CD4-positive, alpha-beta T cell (primary cell): ENCODE measurements at regions not wholly inside any gene's neighbourhood (a gene's known extent, or its start where the extent isn't known, plus 50 kb on each side); places are given as distances from the start of the nearest gene placed in this dataset.

Source experiments
- ATAC-seq: fragments of 200-7000 bp; cut with Tn5 transposase; one replicate; pipeline ENCODE4 v1.10.0; 2022; ENCODE audit warnings: mild to moderate bottlenecking; ENCODE audit not compliant: poor library complexity
- CTCF ChIA-PET: fragments of 350-600 bp; sonication (Branson Sonifier 250); formaldehyde crosslinking; loops from one replicate; lab custom pipeline; 2021; ENCODE audit warnings: antibody characterized with exemption, inconsistent platforms; lab: Charles Lee
- POLR2A ChIA-PET: fragments of 350-600 bp; sonication (Branson Sonifier 250); formaldehyde crosslinking; loops from one replicate; lab custom pipeline; 2021; ENCODE audit warnings: antibody characterized with exemption, inconsistent platforms; lab: Charles Lee
- DNase-seq, 14 experiments: peaks; one replicate each; pipeline ENCODE4 v3.0.0-alpha.2; 2013 to 2020; ENCODE audit warnings: mixed read lengths in 2 of 14
- H3K27ac ChIP-seq, 2 donors: one replicate each; pipeline versions ENCODE4 v1.5.1 to v1.7.0; 2013; ENCODE audit warnings: low read length in 2 of 2, low read depth in 1 of 2, mild to moderate bottlenecking in 1 of 2
- H3K27me3 ChIP-seq, 2 experiments: 1 replicate in 1 of 2; 2 replicates in 1 of 2; pipeline versions ENCODE4 v1.6.1 to v1.7.0; 2013; ENCODE audit warnings: low read length in 2 of 2, control low read depth in 1 of 2, mild to moderate bottlenecking in 1 of 2, moderate library complexity in 1 of 2; ENCODE audit not compliant: insufficient read depth in 2 of 2, control insufficient read depth in 1 of 2
- H3K36me3 ChIP-seq: one replicate; pipeline ENCODE4 v1.6.1; 2013; ENCODE audit warnings: low read length, control low read depth; ENCODE audit not compliant: insufficient read depth
- H3K4me1 ChIP-seq: one replicate; pipeline ENCODE4 v1.6.1; 2013; ENCODE audit warnings: low read length, control low read depth; ENCODE audit not compliant: insufficient read depth
- H3K4me3 ChIP-seq: one replicate; pipeline ENCODE4 v1.5.1; 2013; ENCODE audit warnings: mild to moderate bottlenecking, low read length, moderate library complexity
- H3K9me3 ChIP-seq, 2 experiments: 1 replicate in 1 of 2; 2 replicates in 1 of 2; pipeline versions ENCODE4 v1.6.1 to v1.7.0; 2013; ENCODE audit warnings: low read length in 2 of 2, mild to moderate bottlenecking in 2 of 2, control low read depth in 1 of 2, moderate library complexity in 1 of 2; ENCODE audit not compliant: control insufficient read depth in 1 of 2, insufficient read depth in 1 of 2
- H3K27ac Mint-ChIP-seq: one replicate; pipeline ENCODE4 v1.8.0; 2020; ENCODE audit warnings: mixed read lengths
- H3K27me3 Mint-ChIP-seq: one replicate; pipeline ENCODE4 v1.8.0; 2021; ENCODE audit warnings: mixed read lengths
- H3K36me3 Mint-ChIP-seq: one replicate; pipeline ENCODE4 v1.8.0; 2021; ENCODE audit warnings: low read depth, mixed read lengths
- H3K4me1 Mint-ChIP-seq: one replicate; pipeline ENCODE4 v1.8.0; 2021; ENCODE audit warnings: low read depth, mixed read lengths
- H3K4me3 Mint-ChIP-seq: one replicate; pipeline ENCODE4 v1.8.0; 2020; ENCODE audit warnings: mild to moderate bottlenecking, mixed read lengths
- H3K9me3 Mint-ChIP-seq: one replicate; pipeline ENCODE4 v1.8.0; 2020; ENCODE audit warnings: mixed read lengths
- CTCF ChIP-seq: fragments of 200-600 bp; IDR thresholded peaks from one replicate; pipeline ENCODE4 v1.8.0; 2022; ENCODE audit warnings: antibody characterized with exemption, mild to moderate bottlenecking
- intact Hi-C, 2 experiments: fragments of 100-400 bp; cut with DNase I in 1 of 2; cut with micrococcal nuclease in 1 of 2; formaldehyde crosslinking; loops; one replicate each; pipeline versions ENCODE4 v1.15.1 to v1.9.0; 2023 to 2025; cut with DNase I, micrococcal nuclease

GRCh38 chr6:23477586-23477985 is 648.4 kb upstream of the NRSN1 start:
- H3K36me3 Mint-ChIP-seq: no peaks in the 10 kb centered on the region
- no peaks in the 10 kb centered on the region for H3K4me1 Mint-ChIP-seq
- ATAC-seq (no peak), DNase-seq (no peak)
- no peak overlapping the region for H3K27ac Mint-ChIP-seq
- H3K4me3 Mint-ChIP-seq: no peak overlapping the region
- Histone ChIP-seq H3K36me3 (no peaks in the 10 kb centered on the region), H3K4me3 (no peak overlapping the region), H3K27ac (no peak overlapping the region), H3K9me3 (no peaks in the 10 kb centered on the region), H3K27me3 (no peaks in the 10 kb centered on the region), H3K4me1 (no peaks in the 10 kb centered on the region)
- ChIA-PET POLR2A (no interaction called here), CTCF (no interaction called here)
- no peaks in the 10 kb centered on the region for H3K27me3 Mint-ChIP-seq
- H3K9me3 Mint-ChIP-seq: peaks cover 16% of the 10 kb centered on the region
- TF ChIP-seq CTCF: no peak
- intact Hi-C loops: no loop called here

- Histone ChIP-seq H3K36me3 (no peaks in the 10 kb centered on the region), H3K27me3 (no peaks in the 10 kb centered on the region), H3K4me1 (no peaks in the 10 kb centered on the region), H3K9me3 (no peaks in the 10 kb centered on the region), H3K27ac (no peak overlapping the region), H3K4me3 (no peak overlapping the region)
- no peaks in the 10 kb centered on the region for H3K27me3 Mint-ChIP-seq
- no peak overlapping the region for H3K4me3 Mint-ChIP-seq
- ATAC-seq (no peak), DNase-seq (no peak)
- intact Hi-C loops: no loop called here
- H3K27ac Mint-ChIP-seq: no peak overlapping the region
- CTCF ChIA-PET: no interaction called here
- TF ChIP-seq CTCF: no peak
- H3K36me3 Mint-ChIP-seq: no peaks in the 10 kb centered on the region
- POLR2A ChIA-PET: interaction anchor here (0.6 kb wide), 1 partner anchor 472 kb away, joined by 3 read pairs; no protein-coding TSS in a partner anchor
- H3K4me1 Mint-ChIP-seq: no peaks in the 10 kb centered on the region
- H3K9me3 Mint-ChIP-seq: peaks cover 15% of the 10 kb centered on the region
These were observed 647.7 kb upstream of the NRSN1 start for GRCh38 chr6:23478312-23478711.

- H3K4me3 ChIP-seq: no peak overlapping the region
- DNase-seq (no peak), ATAC-seq (no peak)
- no peaks in the 10 kb centered on the region for H3K36me3 ChIP-seq
- peaks cover 0 to 3% of the 10 kb centered on the region in 2 experiments for H3K9me3 ChIP-seq
- H3K4me1 Mint-ChIP-seq: no peaks in the 10 kb centered on the region
- intact Hi-C loops: no loop called here
- ChIA-PET CTCF (no interaction called here), POLR2A (no interaction called here)
- peaks cover 9% of the 10 kb centered on the region for H3K9me3 Mint-ChIP-seq
- no peak overlapping the region for H3K27ac Mint-ChIP-seq
- H3K4me1 ChIP-seq: no peaks in the 10 kb centered on the region
- no peak for TF ChIP-seq CTCF
- H3K27me3 ChIP-seq: no peaks in the 10 kb centered on the region
- no peaks in the 10 kb centered on the region for H3K27me3 Mint-ChIP-seq
- no peak overlapping the region for H3K4me3 Mint-ChIP-seq
- no peaks in the 10 kb centered on the region for H3K36me3 Mint-ChIP-seq
- no peak overlapping the region for H3K27ac ChIP-seq
These were observed 642.1 kb upstream of the NRSN1 start for GRCh38 chr6:23483896-23484295.
